ENCODE measurements at regions not wholly inside any gene's neighbourhood (a gene's known extent, or its start where the extent isn't known, plus 50 kb on each side); places are given as distances from the start of the nearest gene placed in this dataset.
A peak's percentile ranks its signal among the peaks of the same experiment; 100 is the strongest.
"Not testable (repeated sequence)": the region's sequence is repeated elsewhere in the genome, so short reads cannot be mapped to it uniquely, and the experiment has no call there.

- WGBS, 2 donors (ENCODE audit: extremely low coverage in 2 of 2, insufficient read length in 2 of 2, insufficient replicate concordance in 1 of 2): no CpG with 5 or more reads among the region's 3 CpGs
Measured at GRCh38 chr12:127140864-127141484, 1126.0 kb upstream of the TMEM132C start.

GRCh38 chr12:127143020-127143419, 1124.0 kb upstream of the TMEM132C start:
- no peaks in the 10 kb centered on the region for H3K36me3 ChIP-seq (replicated peaks in 1 of 2; ENCODE audit: control insufficient read depth in 2 of 2, insufficient read depth in 2 of 2, low read length in 2 of 2)
- WGBS, 2 donors (ENCODE audit: extremely low coverage in 2 of 2, insufficient read length in 2 of 2, insufficient replicate concordance in 1 of 2): no CpG with 5 or more reads among the region's 6 CpGs
- no peak overlapping the region for H2BK5ac ChIP-seq (ENCODE audit: low read length)
- H3K23ac ChIP-seq (ENCODE audit: low read depth, low read length, poor library complexity): no peak overlapping the region
- DNase-seq (ENCODE audit: low spot score): peak; percentile 26
- no peak overlapping the region for H2AK5ac ChIP-seq (ENCODE audit: low read depth, low read length)
- no peaks in the 10 kb centered on the region for H3K27me3 ChIP-seq (ENCODE audit: control insufficient read depth in 3 of 3, insufficient read depth in 3 of 3, low read depth in 1 of 3, low read length in 3 of 3)
- H3K4me3 ChIP-seq (ENCODE audit: low read length in 2 of 2): no peak overlapping the region
- H3K27ac ChIP-seq (replicated peaks; ENCODE audit: low read length): no peak overlapping the region
- no peak overlapping the region for H3K4ac ChIP-seq (ENCODE audit: low read length)
- peaks cover 0 to 11% of the 10 kb centered on the region in 2 donors for H3K4me1 ChIP-seq (ENCODE audit: control insufficient read depth in 2 of 2, insufficient read depth in 1 of 2, low read depth in 1 of 2, low read length in 2 of 2)
- H4K8ac ChIP-seq (ENCODE audit: low read depth, low read length): no peak overlapping the region
- H2AFZ ChIP-seq (ENCODE audit: low read length): no peak overlapping the region
- H2BK120ac ChIP-seq (ENCODE audit: low read depth, low read length): no peak overlapping the region
- H2BK15ac ChIP-seq (ENCODE audit: low read length): peak overlapping the region; percentile 25
- no peak overlapping the region for H3K14ac ChIP-seq (ENCODE audit: low read length)
- H2BK12ac ChIP-seq (ENCODE audit: low read length): peak overlapping the region; percentile 2
- no peaks in the 10 kb centered on the region for H3K79me1 ChIP-seq (ENCODE audit: low read depth, low read length)
- H3K18ac ChIP-seq (ENCODE audit: low read length): peak overlapping the region; percentile 7
- no peak overlapping the region for H4K91ac ChIP-seq (ENCODE audit: low read depth, low read length, poor library complexity)
- peak overlapping the region; percentile 5 for H3K9ac ChIP-seq (ENCODE audit: low read depth, low read length, poor library complexity)
- H3K9me3 ChIP-seq (replicated peaks in 1 of 2; ENCODE audit: control insufficient read depth in 2 of 2, insufficient read depth in 1 of 2, low read depth in 1 of 2, low read length in 2 of 2): peaks cover 0 to 2% of the 10 kb centered on the region in 2 donors
- peak overlapping the region; percentile 18 for H3K4me2 ChIP-seq (ENCODE audit: insufficient read depth, low read length, poor library complexity, severe bottlenecking)

More at GRCh38 chr12:127140864-127141484, 1126.0 kb upstream of the TMEM132C start:
- not testable (repeated sequence) for H3K27ac ChIP-seq (replicated peaks; ENCODE audit: low read length); H3K23ac ChIP-seq (ENCODE audit: low read depth, low read length, poor library complexity); H3K36me3 ChIP-seq (replicated peaks in 1 of 2; ENCODE audit: control insufficient read depth in 2 of 2, insufficient read depth in 2 of 2, low read length in 2 of 2); H2BK120ac ChIP-seq (ENCODE audit: low read depth, low read length); H2BK5ac ChIP-seq (ENCODE audit: low read length); H4K8ac ChIP-seq (ENCODE audit: low read depth, low read length); H3K4ac ChIP-seq (ENCODE audit: low read length); H2AFZ ChIP-seq (ENCODE audit: low read length); H2AK5ac ChIP-seq (ENCODE audit: low read depth, low read length); H3K9ac ChIP-seq (ENCODE audit: low read depth, low read length, poor library complexity); H2BK12ac ChIP-seq (ENCODE audit: low read length); H3K18ac ChIP-seq (ENCODE audit: low read length); DNase-seq (ENCODE audit: low spot score); H2BK15ac ChIP-seq (ENCODE audit: low read length); H3K4me2 ChIP-seq (ENCODE audit: insufficient read depth, low read length, poor library complexity, severe bottlenecking); H3K27me3 ChIP-seq (ENCODE audit: control insufficient read depth in 3 of 3, insufficient read depth in 3 of 3, low read depth in 1 of 3, low read length in 3 of 3); H3K14ac ChIP-seq (ENCODE audit: low read length); H3K4me3 ChIP-seq (ENCODE audit: low read length in 2 of 2); H4K91ac ChIP-seq (ENCODE audit: low read depth, low read length, poor library complexity); H3K9me3 ChIP-seq (replicated peaks in 1 of 2; ENCODE audit: control insufficient read depth in 2 of 2, insufficient read depth in 1 of 2, low read depth in 1 of 2, low read length in 2 of 2); H3K79me1 ChIP-seq (ENCODE audit: low read depth, low read length)
- peaks cover 0 to 11% of the 10 kb centered on the region in 2 donors for H3K4me1 ChIP-seq (ENCODE audit: control insufficient read depth in 2 of 2, insufficient read depth in 1 of 2, low read depth in 1 of 2, low read length in 2 of 2)

DNA sequence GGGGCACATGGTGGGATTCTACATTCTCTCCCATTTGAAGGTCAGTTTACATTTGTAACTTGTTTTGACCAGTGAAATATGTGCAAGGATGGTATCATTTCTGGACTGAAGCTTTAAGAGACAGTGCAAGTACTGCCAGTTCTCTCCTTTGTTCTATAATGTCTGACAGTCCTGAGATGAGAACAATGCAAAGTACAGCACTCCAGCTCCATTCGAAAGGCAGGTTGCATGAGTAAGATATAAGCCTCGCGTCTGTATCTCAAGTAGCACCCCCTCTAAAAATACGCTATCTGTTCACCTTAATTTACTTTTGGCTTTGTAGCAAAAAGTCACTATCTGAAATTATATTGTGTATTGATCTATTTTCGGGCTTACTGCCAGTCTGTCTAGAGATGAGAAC, 1122.2 kb upstream of the TMEM132C start:
- Histone ChIP-seq H2BK15ac (ENCODE audit: low read length) (no peak overlapping the region), H2AK5ac (ENCODE audit: low read depth, low read length) (no peak overlapping the region), H3K27ac (replicated peaks; ENCODE audit: low read length) (no peak overlapping the region), H3K79me1 (ENCODE audit: low read depth, low read length) (no peaks in the 10 kb centered on the region), H3K27me3 (ENCODE audit: control insufficient read depth in 3 of 3, insufficient read depth in 3 of 3, low read depth in 1 of 3, low read length in 3 of 3) (no peaks in the 10 kb centered on the region), H4K91ac (ENCODE audit: low read depth, low read length, poor library complexity) (no peak overlapping the region), H2BK5ac (ENCODE audit: low read length) (no peak overlapping the region), H3K4me1 (ENCODE audit: control insufficient read depth in 2 of 2, insufficient read depth in 1 of 2, low read depth in 1 of 2, low read length in 2 of 2) (peaks cover 0 to 11% of the 10 kb centered on the region in 2 donors), H3K9me3 (replicated peaks in 1 of 2; ENCODE audit: control insufficient read depth in 2 of 2, insufficient read depth in 1 of 2, low read depth in 1 of 2, low read length in 2 of 2) (peaks cover 0 to 2% of the 10 kb centered on the region in 2 donors), H2AFZ (ENCODE audit: low read length) (no peak overlapping the region), H3K9ac (ENCODE audit: low read depth, low read length, poor library complexity) (no peak overlapping the region), H2BK120ac (ENCODE audit: low read depth, low read length) (no peak overlapping the region), H3K4ac (ENCODE audit: low read length) (no peak overlapping the region), H3K4me3 (ENCODE audit: low read length in 2 of 2) (no peak overlapping the region), H3K14ac (ENCODE audit: low read length) (no peak overlapping the region), H2BK12ac (ENCODE audit: low read length) (no peak overlapping the region), H3K18ac (ENCODE audit: low read length) (no peak overlapping the region), H3K23ac (ENCODE audit: low read depth, low read length, poor library complexity) (no peak overlapping the region), H3K36me3 (replicated peaks in 1 of 2; ENCODE audit: control insufficient read depth in 2 of 2, insufficient read depth in 2 of 2, low read length in 2 of 2) (no peaks in the 10 kb centered on the region), H3K4me2 (ENCODE audit: insufficient read depth, low read length, poor library complexity, severe bottlenecking) (no peak overlapping the region), H4K8ac (ENCODE audit: low read depth, low read length) (no peak overlapping the region)
- no CpG with 5 or more reads among the region's 5 CpGs for WGBS, 2 donors (ENCODE audit: extremely low coverage in 2 of 2, insufficient read length in 2 of 2, insufficient replicate concordance in 1 of 2)
- no peak for DNase-seq (ENCODE audit: low spot score)

DNA sequence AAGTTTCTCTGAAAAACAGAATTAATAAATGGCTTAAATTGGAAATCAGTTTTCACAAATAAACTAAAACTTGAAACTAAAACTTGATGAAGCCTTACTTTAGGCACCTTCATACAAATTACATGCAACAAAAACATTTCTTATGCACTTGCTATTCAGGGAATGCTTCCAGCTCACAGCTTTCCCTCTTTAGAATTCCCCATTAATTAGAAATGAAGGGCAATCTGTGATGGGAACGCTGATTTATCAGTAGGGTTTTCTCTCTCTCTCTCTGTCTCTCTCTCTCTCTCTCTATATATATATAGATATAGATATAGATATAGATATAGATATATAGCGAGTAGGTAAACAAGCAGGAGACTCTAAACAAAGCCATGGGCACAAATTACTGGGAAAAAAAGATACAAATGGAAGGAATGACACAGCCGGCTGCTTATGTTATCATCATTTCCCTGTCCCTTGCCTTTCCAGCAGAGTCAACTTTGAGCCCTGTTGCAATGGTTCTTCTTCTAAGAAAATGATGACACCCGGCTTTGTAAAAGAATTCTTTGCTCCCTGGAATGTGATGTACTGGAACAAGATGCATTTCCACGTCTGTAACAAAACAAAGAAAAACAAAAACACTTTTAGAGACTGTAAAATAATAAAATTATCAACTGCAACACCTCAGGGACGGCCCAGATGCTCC, 1121.6 kb upstream of the TMEM132C start:
- Histone ChIP-seq H4K8ac (ENCODE audit: low read depth, low read length) (no peak overlapping the region), H3K23ac (ENCODE audit: low read depth, low read length, poor library complexity) (peak overlapping the region; percentile 49), H3K9me3 (replicated peaks in 1 of 2; ENCODE audit: control insufficient read depth in 2 of 2, insufficient read depth in 1 of 2, low read depth in 1 of 2, low read length in 2 of 2) (peaks cover 0 to 2% of the 10 kb centered on the region in 2 donors)

More for the DNA sequence above, 1121.6 kb upstream of the TMEM132C start:
- H3K4me2 ChIP-seq (ENCODE audit: insufficient read depth, low read length, poor library complexity, severe bottlenecking): no peak overlapping the region
- no peak overlapping the region for H2AFZ ChIP-seq (ENCODE audit: low read length)
- no peak overlapping the region for H2AK5ac ChIP-seq (ENCODE audit: low read depth, low read length)
- H3K14ac ChIP-seq (ENCODE audit: low read length): no peak overlapping the region
- no CpG with 5 or more reads among the region's 6 CpGs for WGBS, 2 donors (ENCODE audit: extremely low coverage in 2 of 2, insufficient read length in 2 of 2, insufficient replicate concordance in 1 of 2)
- H3K79me1 ChIP-seq (ENCODE audit: low read depth, low read length): no peaks in the 10 kb centered on the region
- H2BK12ac ChIP-seq (ENCODE audit: low read length): no peak overlapping the region
- DNase-seq (ENCODE audit: low spot score): no peak
- no peak overlapping the region for H2BK5ac ChIP-seq (ENCODE audit: low read length)
- no peak overlapping the region for H3K4ac ChIP-seq (ENCODE audit: low read length)
- H3K18ac ChIP-seq (ENCODE audit: low read length): no peak overlapping the region
- H3K4me1 ChIP-seq (ENCODE audit: control insufficient read depth in 2 of 2, insufficient read depth in 1 of 2, low read depth in 1 of 2, low read length in 2 of 2): peaks cover 0 to 11% of the 10 kb centered on the region in 2 donors
- no peak overlapping the region for H2BK120ac ChIP-seq (ENCODE audit: low read depth, low read length)
- H3K4me3 ChIP-seq (ENCODE audit: low read length in 2 of 2): no peak overlapping the region
- peak overlapping the region; percentile 83 for H2BK15ac ChIP-seq (ENCODE audit: low read length)
- H3K27me3 ChIP-seq (ENCODE audit: control insufficient read depth in 3 of 3, insufficient read depth in 3 of 3, low read depth in 1 of 3, low read length in 3 of 3): no peaks in the 10 kb centered on the region
- no peak overlapping the region for H4K91ac ChIP-seq (ENCODE audit: low read depth, low read length, poor library complexity)
- H3K27ac ChIP-seq (replicated peaks; ENCODE audit: low read length): no peak overlapping the region
- no peak overlapping the region for H3K9ac ChIP-seq (ENCODE audit: low read depth, low read length, poor library complexity)
- no peaks in the 10 kb centered on the region for H3K36me3 ChIP-seq (replicated peaks in 1 of 2; ENCODE audit: control insufficient read depth in 2 of 2, insufficient read depth in 2 of 2, low read length in 2 of 2)
